ENCODE measurements at regions not wholly inside any gene's neighbourhood (a gene's known extent, or its start where the extent isn't known, plus 50 kb on each side); places are given as distances from the start of the nearest gene placed in this dataset.

GRCh38 chr1:166383635-166384346 is 217.0 kb upstream of the FAM78B start:
- no peak for TF ChIP-seq CTCF (IDR thresholded peaks at IDR 0.05 in 2 of 3, conservative IDR thresholded peaks at IDR 0.05 in 1 of 3; ENCODE audit: borderline replicate concordance in 1 of 3, insufficient read depth in 1 of 3, low read depth in 2 of 3, low read length in 2 of 3)
- TF ChIP-seq POLR2A (IDR thresholded peaks at IDR 0.05; ENCODE audit: borderline replicate concordance, extremely low read depth, insufficient read depth, insufficient read length): no peak
- no peak for TF ChIP-seq POLR2AphosphoS5 (IDR thresholded peaks at IDR 0.05; ENCODE audit: low read depth, low read length)
- TF ChIP-seq YY1 (IDR thresholded peaks at IDR 0.05; ENCODE audit: extremely low read depth, insufficient replicate concordance, low read depth, low read length): no peak
- TF ChIP-seq REST (IDR thresholded peaks at IDR 0.05; ENCODE audit: low read depth): no peak
